SK-N-SH (cell line): ENCODE measurements at regions not wholly inside any gene's neighbourhood (a gene's known extent, or its start where the extent isn't known, plus 50 kb on each side); places are given as distances from the start of the nearest gene placed in this dataset.

ENCODE experiments used
- CTCF ChIA-PET: fragments of 300-600, 350-600 bp; formaldehyde crosslinking; extraction: SDS; loops from one replicate; lab custom pipeline; 2021; lab: Yijun Ruan, JAX
- POLR2A ChIA-PET: fragments of 350-600 bp; sonication (Branson Sonifier 250); formaldehyde crosslinking; extraction: SDS; loops from one replicate; lab custom pipeline; 2020; ENCODE audit warnings: antibody characterized with exemption, inconsistent platforms; lab: Yijun Ruan, JAX
- DNase-seq: peaks from one replicate; pipeline ENCODE4 v3.0.0; 2012
- H2AFZ ChIP-seq: fragments of 200-600 bp; sonication (generic); 2 replicates; pipeline ENCODE4 v1.8.1; 2016; ENCODE audit warnings: antibody characterized with exemption, mild to moderate bottlenecking, low read depth
- H3F3A ChIP-seq: fragments of 200-600 bp; sonication (generic); replicated peaks from 2 replicates; pipeline ENCODE3; 2016; ENCODE audit warnings: antibody characterized with exemption, mild to moderate bottlenecking; ENCODE audit not compliant: insufficient read depth
- H3K27ac ChIP-seq, 2 experiments: fragments of 200-500 bp in 1 of 2; fragments of 200-600 bp in 1 of 2; sonication (Bioruptor generic) in 1 of 2; sonication (generic), shearing (Covaris generic) in 1 of 2; 2 replicates each; pipeline versions ENCODE4 v1.5.1 to v1.6.1; 2014 to 2016; ENCODE audit warnings: low read depth in 2 of 2, inconsistent platforms in 1 of 2, low read length in 1 of 2, mild to moderate bottlenecking in 1 of 2, mixed read lengths in 1 of 2
- H3K27me3 ChIP-seq: fragments of 200-600 bp; sonication (generic), shearing (Covaris generic); 2 replicates; pipeline ENCODE4 v1.6.1; 2016; ENCODE audit warnings: mixed run types; ENCODE audit not compliant: insufficient read depth
- H3K36me3 ChIP-seq, 2 experiments: fragments of 200-500 bp in 1 of 2; fragments of 200-600 bp in 1 of 2; sonication (Bioruptor generic) in 1 of 2; sonication (generic) in 1 of 2; replicated peaks in 1 of 2; 2 replicates each; pipeline versions ENCODE3 to v1.5.1; 2014 to 2016; ENCODE audit warnings: low read length in 1 of 2, mild to moderate bottlenecking in 1 of 2; ENCODE audit not compliant: insufficient read depth in 2 of 2, control insufficient read depth in 1 of 2
- H3K4me1 ChIP-seq, 2 experiments: fragments of 200-500 bp in 1 of 2; fragments of 200-600 bp in 1 of 2; sonication (Bioruptor generic) in 1 of 2; sonication (generic), shearing (Covaris generic) in 1 of 2; 2 replicates each; pipeline versions ENCODE4 v1.5.1 to v1.6.1; 2014 to 2016; ENCODE audit warnings: low read depth in 1 of 2, low read length in 1 of 2, mixed run types in 1 of 2; ENCODE audit not compliant: insufficient read depth in 2 of 2, control insufficient read depth in 1 of 2
- H3K4me2 ChIP-seq: fragments of 200-600 bp; sonication (generic), shearing (Covaris generic); 2 replicates; pipeline ENCODE4 v1.6.1; 2017; ENCODE audit warnings: mixed run types
- H3K4me3 ChIP-seq, 2 experiments: fragments of 200-500 bp in 1 of 2; fragments of 200-600 bp in 1 of 2; sonication (Bioruptor generic) in 1 of 2; sonication (generic), shearing (Covaris generic) in 1 of 2; 2 replicates each; pipeline versions ENCODE4 v1.5.1 to v1.8.1; 2014 to 2016; ENCODE audit warnings: low read depth in 2 of 2, inconsistent platforms in 1 of 2, low read length in 1 of 2, mild to moderate bottlenecking in 1 of 2, mixed read lengths in 1 of 2, moderate library complexity in 1 of 2
- H3K79me2 ChIP-seq: fragments of 200-600 bp; sonication (generic); 2 replicates; pipeline ENCODE4 v1.8.1; 2017; ENCODE audit warnings: mild to moderate bottlenecking; ENCODE audit not compliant: insufficient read depth
- H3K9ac ChIP-seq: fragments of 200-600 bp; sonication (generic); 2 replicates; pipeline ENCODE4 v1.6.1; 2017; ENCODE audit warnings: mixed run types
- H3K9me2 ChIP-seq: fragments of 200-600 bp; sonication (generic); 2 replicates; pipeline ENCODE4 v1.6.1; 2017; ENCODE audit warnings: mixed run types
- H3K9me3 ChIP-seq: fragments of 200-600 bp; sonication (generic); 2 replicates; pipeline ENCODE4 v1.6.1; 2017; ENCODE audit warnings: mixed run types, mild to moderate bottlenecking, moderate library complexity
- H4K20me1 ChIP-seq: fragments of 200-600 bp; sonication (generic); 2 replicates; pipeline ENCODE4 v1.6.1; 2017; ENCODE audit warnings: mild to moderate bottlenecking, mixed run types; ENCODE audit not compliant: insufficient read depth
- CHD2 ChIP-seq: fragments of 150-350 bp; IDR thresholded peaks from 2 replicates; pipeline ENCODE4 v1.6.1; 2018; ENCODE audit warnings: low read length; ENCODE audit not compliant: partially characterized antibody
- ELF1 ChIP-seq: IDR thresholded peaks from 2 replicates; pipeline ENCODE4 v1.4.0; 2012
- GABPA ChIP-seq: IDR thresholded peaks from 2 replicates; pipeline ENCODE4 v1.4.0; 2012; ENCODE audit warnings: low read depth, mild to moderate bottlenecking
- MEF2A ChIP-seq: IDR thresholded peaks from 2 replicates; pipeline ENCODE4 v1.4.0; 2012; ENCODE audit warnings: low read depth, borderline replicate concordance
- MXI1 ChIP-seq: IDR thresholded peaks from 2 replicates; pipeline ENCODE4 v1.6.1; 2012; ENCODE audit warnings: mild to moderate bottlenecking, low read depth, low read length, improper control_type of control experiment
- NRF1 ChIP-seq: IDR thresholded peaks from 2 replicates; pipeline ENCODE4 v1.6.1; 2012; ENCODE audit warnings: low read depth, mild to moderate bottlenecking, low read length
- RXRA ChIP-seq: IDR thresholded peaks from 2 replicates; pipeline ENCODE4 v1.4.0; 2012; ENCODE audit warnings: low read depth, mild to moderate bottlenecking, borderline replicate concordance
- SIN3A ChIP-seq: IDR thresholded peaks from 2 replicates; pipeline ENCODE4 v1.6.1; 2012; ENCODE audit warnings: low read depth, mild to moderate bottlenecking, low read length, moderate library complexity, borderline replicate concordance
- TAF1 ChIP-seq: IDR thresholded peaks from 2 replicates; pipeline ENCODE4 v1.6.1; 2012; ENCODE audit warnings: low read depth, mild to moderate bottlenecking, low read length, moderate library complexity, borderline replicate concordance
- YY1 ChIP-seq: IDR thresholded peaks from 2 replicates; pipeline ENCODE4 v1.4.0; 2012; ENCODE audit warnings: low read depth, mild to moderate bottlenecking
- WGBS: methylation state at CpG from one replicate; pipeline ENCODE4 v1.1.6; 2017; ENCODE audit warnings: low lambda C conversion rate; 5-methylcytosine and 5-hydroxymethylcytosine counted together
- TF ChIP-seq, protein P1 (sequence below): fragments of 150-350 bp; IDR thresholded peaks from 2 replicates; pipeline ENCODE4 v1.6.1; 2017; ENCODE audit warnings: antibody characterized with exemption, low read length, low read depth, borderline replicate concordance
- TF ChIP-seq, protein P2 (sequence below): fragments of 150-350 bp; IDR thresholded peaks from 2 replicates; pipeline ENCODE4 v1.6.1; 2016; ENCODE audit warnings: mild to moderate bottlenecking, low read depth, low read length
- TF ChIP-seq, protein P3 (sequence below): IDR thresholded peaks from 2 replicates; pipeline ENCODE4 v1.4.0; 2012; ENCODE audit warnings: low read depth, borderline replicate concordance
- TF ChIP-seq, protein P4 (sequence below): IDR thresholded peaks from 2 replicates; pipeline ENCODE4 v1.4.0; 2012; ENCODE audit warnings: low read depth, borderline replicate concordance
- TF ChIP-seq, protein P5 (sequence below): IDR thresholded peaks from 2 replicates; pipeline ENCODE4 v1.4.0; 2012; ENCODE audit warnings: low read depth
- TF ChIP-seq, protein P6 (sequence below): fragments of 200-600 bp; sonication (generic); IDR thresholded peaks from 2 replicates; pipeline ENCODE4 v1.6.1; 2017; ENCODE audit warnings: antibody characterized with exemption, mild to moderate bottlenecking, moderate library complexity

DNA sequence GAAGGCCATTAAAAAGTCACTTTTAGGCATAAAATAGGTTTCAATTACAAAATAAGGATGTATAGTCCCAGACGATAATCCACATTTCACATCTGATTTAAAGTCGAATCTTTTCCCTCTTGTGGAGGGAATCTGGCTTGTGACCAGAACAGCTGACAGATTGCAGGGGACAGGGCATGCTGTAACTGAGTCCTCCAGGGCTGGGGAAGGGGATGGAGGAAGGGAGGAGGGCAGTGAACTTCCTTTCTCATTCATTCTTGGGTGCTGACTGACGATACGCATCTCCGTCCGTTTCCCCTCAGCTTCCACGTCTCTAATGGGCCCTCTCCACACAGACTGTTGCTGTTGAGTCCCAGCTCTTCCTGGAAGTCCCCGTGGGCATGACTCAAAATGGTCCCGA lies 108.1 kb upstream of the CSF3R start (continued):
- TF ChIP-seq, protein P1, sequence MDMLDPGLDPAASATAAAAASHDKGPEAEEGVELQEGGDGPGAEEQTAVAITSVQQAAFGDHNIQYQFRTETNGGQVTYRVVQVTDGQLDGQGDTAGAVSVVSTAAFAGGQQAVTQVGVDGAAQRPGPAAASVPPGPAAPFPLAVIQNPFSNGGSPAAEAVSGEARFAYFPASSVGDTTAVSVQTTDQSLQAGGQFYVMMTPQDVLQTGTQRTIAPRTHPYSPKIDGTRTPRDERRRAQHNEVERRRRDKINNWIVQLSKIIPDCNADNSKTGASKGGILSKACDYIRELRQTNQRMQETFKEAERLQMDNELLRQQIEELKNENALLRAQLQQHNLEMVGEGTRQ = no peak
- TF ChIP-seq MEF2A = no peak

DNA sequence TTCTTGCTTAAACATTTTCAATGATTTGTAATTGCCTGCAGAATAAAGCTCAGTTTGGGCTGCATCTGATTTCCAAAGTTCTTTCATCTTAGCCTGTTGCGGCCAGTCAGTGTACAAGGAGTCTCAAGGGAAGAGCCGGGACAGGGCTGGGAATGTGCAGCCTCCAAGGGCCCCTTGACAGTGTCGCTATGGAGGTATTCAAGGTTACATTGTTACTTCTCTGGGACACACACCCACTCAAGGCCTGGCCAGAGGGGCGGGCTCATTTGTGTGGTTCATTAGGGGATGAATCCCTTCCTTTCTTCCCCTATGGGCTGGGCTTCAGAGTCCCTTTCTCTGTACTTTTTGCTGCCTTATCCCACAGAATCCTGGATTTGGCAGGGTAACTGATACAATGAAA lies 107.6 kb upstream of the CSF3R start:
- H3K9ac ChIP-seq = no peak overlapping the region
- TF ChIP-seq ELF1 = no peak
- TF ChIP-seq, protein P2, sequence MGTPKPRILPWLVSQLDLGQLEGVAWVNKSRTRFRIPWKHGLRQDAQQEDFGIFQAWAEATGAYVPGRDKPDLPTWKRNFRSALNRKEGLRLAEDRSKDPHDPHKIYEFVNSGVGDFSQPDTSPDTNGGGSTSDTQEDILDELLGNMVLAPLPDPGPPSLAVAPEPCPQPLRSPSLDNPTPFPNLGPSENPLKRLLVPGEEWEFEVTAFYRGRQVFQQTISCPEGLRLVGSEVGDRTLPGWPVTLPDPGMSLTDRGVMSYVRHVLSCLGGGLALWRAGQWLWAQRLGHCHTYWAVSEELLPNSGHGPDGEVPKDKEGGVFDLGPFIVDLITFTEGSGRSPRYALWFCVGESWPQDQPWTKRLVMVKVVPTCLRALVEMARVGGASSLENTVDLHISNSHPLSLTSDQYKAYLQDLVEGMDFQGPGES = no peak
- TF ChIP-seq, protein P3, sequence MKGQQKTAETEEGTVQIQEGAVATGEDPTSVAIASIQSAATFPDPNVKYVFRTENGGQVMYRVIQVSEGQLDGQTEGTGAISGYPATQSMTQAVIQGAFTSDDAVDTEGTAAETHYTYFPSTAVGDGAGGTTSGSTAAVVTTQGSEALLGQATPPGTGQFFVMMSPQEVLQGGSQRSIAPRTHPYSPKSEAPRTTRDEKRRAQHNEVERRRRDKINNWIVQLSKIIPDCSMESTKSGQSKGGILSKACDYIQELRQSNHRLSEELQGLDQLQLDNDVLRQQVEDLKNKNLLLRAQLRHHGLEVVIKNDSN = no peak
- TF ChIP-seq MEF2A = no peak
- TF ChIP-seq YY1 = no peak
- TF ChIP-seq NRF1 = no peak
- TF ChIP-seq, protein P4, sequence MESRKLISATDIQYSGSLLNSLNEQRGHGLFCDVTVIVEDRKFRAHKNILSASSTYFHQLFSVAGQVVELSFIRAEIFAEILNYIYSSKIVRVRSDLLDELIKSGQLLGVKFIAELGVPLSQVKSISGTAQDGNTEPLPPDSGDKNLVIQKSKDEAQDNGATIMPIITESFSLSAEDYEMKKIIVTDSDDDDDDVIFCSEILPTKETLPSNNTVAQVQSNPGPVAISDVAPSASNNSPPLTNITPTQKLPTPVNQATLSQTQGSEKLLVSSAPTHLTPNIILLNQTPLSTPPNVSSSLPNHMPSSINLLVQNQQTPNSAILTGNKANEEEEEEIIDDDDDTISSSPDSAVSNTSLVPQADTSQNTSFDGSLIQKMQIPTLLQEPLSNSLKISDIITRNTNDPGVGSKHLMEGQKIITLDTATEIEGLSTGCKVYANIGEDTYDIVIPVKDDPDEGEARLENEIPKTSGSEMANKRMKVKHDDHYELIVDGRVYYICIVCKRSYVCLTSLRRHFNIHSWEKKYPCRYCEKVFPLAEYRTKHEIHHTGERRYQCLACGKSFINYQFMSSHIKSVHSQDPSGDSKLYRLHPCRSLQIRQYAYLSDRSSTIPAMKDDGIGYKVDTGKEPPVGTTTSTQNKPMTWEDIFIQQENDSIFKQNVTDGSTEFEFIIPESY = no peak
- TF ChIP-seq GABPA = no peak
- TF ChIP-seq, protein P1 = no peak
- no peak for TF ChIP-seq MXI1
- TF ChIP-seq RXRA = no peak
- TF ChIP-seq CHD2 = no peak
- no peak for TF ChIP-seq TAF1
- TF ChIP-seq, protein P5, sequence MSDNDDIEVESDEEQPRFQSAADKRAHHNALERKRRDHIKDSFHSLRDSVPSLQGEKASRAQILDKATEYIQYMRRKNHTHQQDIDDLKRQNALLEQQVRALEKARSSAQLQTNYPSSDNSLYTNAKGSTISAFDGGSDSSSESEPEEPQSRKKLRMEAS = no peak
- no peak for TF ChIP-seq SIN3A
- TF ChIP-seq, protein P6, sequence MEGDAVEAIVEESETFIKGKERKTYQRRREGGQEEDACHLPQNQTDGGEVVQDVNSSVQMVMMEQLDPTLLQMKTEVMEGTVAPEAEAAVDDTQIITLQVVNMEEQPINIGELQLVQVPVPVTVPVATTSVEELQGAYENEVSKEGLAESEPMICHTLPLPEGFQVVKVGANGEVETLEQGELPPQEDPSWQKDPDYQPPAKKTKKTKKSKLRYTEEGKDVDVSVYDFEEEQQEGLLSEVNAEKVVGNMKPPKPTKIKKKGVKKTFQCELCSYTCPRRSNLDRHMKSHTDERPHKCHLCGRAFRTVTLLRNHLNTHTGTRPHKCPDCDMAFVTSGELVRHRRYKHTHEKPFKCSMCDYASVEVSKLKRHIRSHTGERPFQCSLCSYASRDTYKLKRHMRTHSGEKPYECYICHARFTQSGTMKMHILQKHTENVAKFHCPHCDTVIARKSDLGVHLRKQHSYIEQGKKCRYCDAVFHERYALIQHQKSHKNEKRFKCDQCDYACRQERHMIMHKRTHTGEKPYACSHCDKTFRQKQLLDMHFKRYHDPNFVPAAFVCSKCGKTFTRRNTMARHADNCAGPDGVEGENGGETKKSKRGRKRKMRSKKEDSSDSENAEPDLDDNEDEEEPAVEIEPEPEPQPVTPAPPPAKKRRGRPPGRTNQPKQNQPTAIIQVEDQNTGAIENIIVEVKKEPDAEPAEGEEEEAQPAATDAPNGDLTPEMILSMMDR = no peak
- TF ChIP-seq, all 33 proteins: peak for 0
- no peaks in the 10 kb centered on the region for H4K20me1 ChIP-seq
- H3K9me2 ChIP-seq = no peaks in the 10 kb centered on the region
- no peaks in the 10 kb centered on the region for H3K4me1 ChIP-seq
- H3F3A ChIP-seq = no peaks in the 10 kb centered on the region
- WGBS = 70% methylated on average over 4 of the region's 4 CpGs
- H3K36me3 ChIP-seq = no peaks in the 10 kb centered on the region
- H2AFZ ChIP-seq = no peak overlapping the region
- DNase-seq = no peak
- H3K79me2 ChIP-seq = no peaks in the 10 kb centered on the region
- no peak overlapping the region for H3K4me2 ChIP-seq
- no peaks in the 10 kb centered on the region for H3K27me3 ChIP-seq
- ChIA-PET CTCF (interaction anchor here (0.8 to 15.1 kb wide), 4 partner anchors 16 to 67 kb away, joined by 3 to 142 read pairs (median 4); no protein-coding TSS in a partner anchor), POLR2A (no interaction called here)
- no peak overlapping the region for H3K27ac ChIP-seq
- H3K4me3 ChIP-seq = no peak overlapping the region
- H3K9me3 ChIP-seq = no peaks in the 10 kb centered on the region
